Fibroblast of lung (primary cell): ENCODE measurements at regions not wholly inside any gene's neighbourhood (a gene's known extent, or its start where the extent isn't known, plus 50 kb on each side); places are given as distances from the start of the nearest gene placed in this dataset.

Experiments used
- CTCF ChIP-seq, 2 donors: IDR thresholded peaks in 1 of 2; conservative IDR thresholded peaks in 1 of 2; 1 replicate in 1 of 2; 2 replicates in 1 of 2; pipeline ENCODE4 v1.5.1; 2011 to 2012; ENCODE audit warnings: low read length in 2 of 2, control low read depth in 1 of 2, inconsistent platforms in 1 of 2, low read depth in 1 of 2, mild to moderate bottlenecking in 1 of 2
- EZH2 ChIP-seq: IDR thresholded peaks from 2 replicates; pipeline ENCODE4 v1.5.1; 2012; ENCODE audit warnings: low read length, control low read depth, mild to moderate bottlenecking; ENCODE audit errors: missing control alignments

DNA sequence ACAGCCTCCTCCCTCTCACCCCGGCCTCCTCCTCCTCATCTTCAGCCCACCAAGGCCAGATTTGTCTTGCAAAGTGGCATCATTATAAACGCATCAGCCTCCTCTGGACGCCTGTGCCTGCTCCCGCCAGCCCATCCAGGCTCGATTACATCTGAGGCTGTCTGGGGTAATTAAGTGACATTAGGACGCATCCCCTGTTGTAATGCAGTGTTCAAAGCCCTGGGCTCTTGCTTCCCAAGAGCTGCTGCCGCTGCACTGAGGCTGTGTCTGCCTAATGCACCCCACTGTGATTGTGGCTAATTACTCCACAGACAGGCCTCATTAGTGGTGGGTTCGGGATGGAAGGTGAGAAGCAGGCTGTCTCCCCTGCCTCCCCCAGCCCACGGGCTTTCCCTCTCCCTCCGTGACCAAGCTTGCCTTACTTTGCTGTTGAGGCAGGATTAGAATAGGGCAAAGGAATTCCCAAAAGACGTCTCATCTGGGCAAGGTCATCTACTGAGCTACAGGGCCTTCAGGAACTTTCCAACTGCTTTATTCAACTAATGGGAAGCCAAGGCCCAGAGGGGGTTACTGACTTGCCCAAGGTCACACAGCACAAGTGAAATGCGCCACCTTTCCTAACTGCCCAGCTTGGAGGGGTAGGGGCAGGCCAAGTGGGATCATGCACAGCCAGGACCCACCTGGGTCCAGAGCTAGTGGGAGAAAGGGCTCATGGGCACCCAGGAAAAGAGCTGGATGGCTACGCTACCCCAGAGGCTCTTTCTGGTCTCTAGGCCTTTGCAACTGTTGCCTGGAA is 66.2 kb upstream of the PCBD1 start:
- TF ChIP-seq CTCF (conservative IDR thresholded peaks at IDR 0.05 in 1 of 2, IDR thresholded peaks at IDR 0.05 in 1 of 2; ENCODE audit: low read depth in 1 of 2, low read length in 2 of 2), result no peak
- no peak for TF ChIP-seq EZH2
